Keratinocyte (primary cell): ENCODE measurements at regions not wholly inside any gene's neighbourhood (a gene's known extent, or its start where the extent isn't known, plus 50 kb on each side); places are given as distances from the start of the nearest gene placed in this dataset.

Experiments used
- CTCF ChIP-seq, 3 experiments: IDR thresholded peaks in 1 of 3; conservative IDR thresholded peaks in 1 of 3; optimal IDR thresholded peaks in 1 of 3; 2 replicates in 2 of 3; 3 replicates in 1 of 3; pipeline versions ENCODE3 to v1.5.1; 2011; ENCODE audit warnings: low read length in 3 of 3, mild to moderate bottlenecking in 3 of 3, moderate library complexity in 2 of 3, control low read depth in 1 of 3, inconsistent platforms in 1 of 3; ENCODE audit not compliant: insufficient read depth in 2 of 3; ENCODE audit errors: extremely low read depth in 1 of 3
- EZH2 ChIP-seq: IDR thresholded peaks from one replicate; pipeline ENCODE4 v1.6.1; 2012; ENCODE audit warnings: inconsistent platforms, mild to moderate bottlenecking, low read length, moderate library complexity

- TF ChIP-seq CTCF (optimal IDR thresholded peaks at IDR 0.05 in 1 of 3, IDR thresholded peaks at IDR 0.05 in 1 of 3, conservative IDR thresholded peaks at IDR 0.05 in 1 of 3; ENCODE audit: extremely low read depth in 1 of 3, insufficient read depth in 2 of 3, low read length in 3 of 3) = no peak
- no peak for TF ChIP-seq EZH2
Observed at GRCh38 chr2:38159597-38159996, 83.6 kb upstream of the CYP1B1 start.
